Dermis blood vessel endothelial cell (primary cell): ENCODE measurements at regions not wholly inside any gene's neighbourhood (a gene's known extent, or its start where the extent isn't known, plus 50 kb on each side); places are given as distances from the start of the nearest gene placed in this dataset.
"Not testable (repeated sequence)": the region's sequence is repeated elsewhere in the genome, so short reads cannot be mapped to it uniquely, and the experiment has no call there.

Source experiments
- DNase-seq: peaks from one replicate; pipeline ENCODE4 v3.0.0; 2010

DNA sequence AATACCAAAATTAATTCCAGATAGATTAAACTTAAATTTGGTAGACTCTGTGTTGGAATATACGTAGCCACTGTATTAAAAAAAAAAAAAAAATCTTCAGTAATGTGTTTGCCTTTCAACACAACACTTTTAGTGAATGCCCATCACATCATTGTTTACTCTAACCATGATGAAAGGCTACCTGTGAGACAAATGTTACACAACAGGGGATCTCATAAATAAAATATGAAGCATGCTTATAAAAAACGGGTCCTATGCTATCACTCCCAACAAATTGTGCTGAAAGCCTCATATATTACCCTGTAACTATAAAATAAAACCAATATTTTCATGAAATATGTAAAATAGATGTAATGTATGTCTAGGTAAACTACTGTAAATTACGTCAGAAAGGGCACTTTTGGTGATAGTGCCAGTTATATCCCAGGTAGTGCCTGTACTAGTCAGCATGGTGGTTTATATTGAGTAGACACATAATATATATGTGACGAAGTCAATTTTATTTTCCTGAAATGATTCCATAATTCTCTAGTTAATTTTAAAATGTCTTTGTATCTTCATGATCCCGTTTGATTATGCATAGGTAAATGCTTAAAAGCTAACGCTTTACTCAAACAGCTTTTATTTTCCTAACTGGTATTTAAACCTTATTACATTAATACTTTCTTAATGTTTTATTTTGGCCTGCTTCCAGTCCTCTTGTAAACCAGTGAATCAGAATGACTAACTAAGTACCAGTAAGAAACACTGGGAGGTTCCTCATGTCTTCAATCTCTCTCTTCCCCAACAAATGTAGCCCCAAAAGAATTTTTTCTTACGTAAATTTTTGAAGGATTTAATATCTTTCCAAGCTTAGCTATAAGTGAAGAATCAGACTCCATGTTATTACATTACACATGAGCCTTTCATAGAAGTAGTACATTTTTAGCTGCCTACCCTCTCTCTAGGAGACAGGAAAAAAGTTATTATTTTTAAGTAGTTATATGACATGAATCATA lies 420.3 kb downstream of the GABRG2 start:
- no peak for DNase-seq

DNA sequence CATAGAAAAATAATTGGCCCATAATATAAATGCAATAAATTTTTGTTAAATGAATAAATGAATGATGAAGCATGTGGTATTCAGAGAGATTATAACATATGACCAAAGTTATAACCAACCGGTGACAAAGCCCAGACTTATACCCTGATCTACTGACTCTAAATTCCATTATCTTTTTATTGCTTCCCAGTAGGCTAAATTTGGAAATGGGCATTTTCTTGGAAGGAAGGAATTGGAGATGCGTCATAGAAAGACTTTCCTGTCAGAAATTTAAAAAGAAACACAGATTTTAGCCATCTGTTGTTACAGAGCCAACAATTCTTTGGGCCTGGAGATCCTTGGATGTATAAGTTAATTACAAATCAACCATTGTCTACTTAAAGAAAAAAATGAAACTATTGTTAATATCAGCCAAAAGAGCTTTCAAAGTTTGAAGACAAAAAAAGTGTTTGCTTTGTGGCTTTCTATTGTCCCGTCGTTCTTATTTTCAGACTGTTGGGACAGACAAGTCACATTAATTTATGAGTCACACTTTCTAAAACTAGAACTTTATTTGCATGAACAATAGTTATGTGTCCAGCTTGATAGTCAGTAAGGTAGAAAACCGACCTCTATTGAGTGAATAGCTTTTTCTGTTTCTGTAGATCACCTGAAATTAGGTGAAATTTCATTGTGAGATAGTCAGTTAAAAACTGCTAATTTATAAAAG lies 428.7 kb downstream of the GABRG2 start:
- DNase-seq, result no peak

DNA sequence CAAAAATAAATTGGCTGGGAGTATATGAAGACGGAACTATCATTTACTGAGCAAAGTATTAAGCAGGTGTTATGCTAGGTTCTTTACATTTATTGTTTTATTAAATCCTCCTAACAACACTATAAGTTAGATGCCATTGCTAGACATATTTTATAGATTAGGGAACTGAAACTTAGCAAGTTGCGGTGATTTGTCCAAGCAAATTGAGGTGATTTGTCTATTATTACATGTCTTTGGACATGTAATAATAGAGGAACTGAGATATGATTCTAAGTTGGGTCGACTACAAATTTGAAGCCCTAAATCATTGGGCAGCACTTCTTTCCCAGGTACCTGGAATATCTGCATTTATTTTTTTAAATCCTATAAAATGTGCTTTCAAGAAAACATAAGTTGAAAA lies 429.9 kb downstream of the GABRG2 start:
- DNase-seq, result no peak

DNA sequence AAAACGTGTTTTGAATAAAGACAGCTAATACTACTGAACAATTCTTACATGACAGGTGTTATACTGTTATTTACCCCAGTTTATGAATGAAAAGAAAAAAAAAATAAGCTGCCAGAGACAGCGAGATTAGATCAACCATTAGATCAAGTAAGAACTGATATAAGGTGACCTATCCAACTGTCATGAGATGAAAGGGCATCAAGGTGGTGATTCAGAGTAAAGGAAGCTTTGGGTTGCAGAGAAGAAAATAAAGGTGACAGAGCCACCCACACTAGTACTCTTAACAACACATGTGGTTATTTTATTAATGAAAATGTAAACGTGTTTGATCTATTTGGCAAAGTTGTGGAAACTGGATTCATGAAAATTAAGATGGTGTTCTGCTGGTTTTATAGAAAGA lies 435.2 kb downstream of the GABRG2 start:
- no peak for DNase-seq

DNA sequence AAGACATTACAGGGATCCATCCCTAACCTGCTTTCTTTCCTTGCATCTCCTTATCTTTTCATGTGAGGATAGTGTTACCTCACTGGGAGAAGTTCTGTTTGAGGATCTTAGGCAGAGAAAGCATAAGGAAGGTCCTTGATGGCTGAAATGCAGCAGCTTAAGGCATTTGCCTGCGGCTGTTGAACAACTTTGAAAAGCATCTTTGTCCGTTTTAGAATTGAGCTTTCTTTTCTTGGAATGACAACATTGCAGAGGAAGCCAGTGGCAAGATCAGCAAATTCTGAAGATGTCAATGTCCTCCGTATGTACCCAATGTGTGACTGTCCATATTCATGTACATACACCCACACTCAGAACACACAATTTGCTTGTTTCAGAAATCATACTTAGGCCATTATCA lies 436.2 kb downstream of the GABRG2 start:
- DNase-seq, result no peak

DNA sequence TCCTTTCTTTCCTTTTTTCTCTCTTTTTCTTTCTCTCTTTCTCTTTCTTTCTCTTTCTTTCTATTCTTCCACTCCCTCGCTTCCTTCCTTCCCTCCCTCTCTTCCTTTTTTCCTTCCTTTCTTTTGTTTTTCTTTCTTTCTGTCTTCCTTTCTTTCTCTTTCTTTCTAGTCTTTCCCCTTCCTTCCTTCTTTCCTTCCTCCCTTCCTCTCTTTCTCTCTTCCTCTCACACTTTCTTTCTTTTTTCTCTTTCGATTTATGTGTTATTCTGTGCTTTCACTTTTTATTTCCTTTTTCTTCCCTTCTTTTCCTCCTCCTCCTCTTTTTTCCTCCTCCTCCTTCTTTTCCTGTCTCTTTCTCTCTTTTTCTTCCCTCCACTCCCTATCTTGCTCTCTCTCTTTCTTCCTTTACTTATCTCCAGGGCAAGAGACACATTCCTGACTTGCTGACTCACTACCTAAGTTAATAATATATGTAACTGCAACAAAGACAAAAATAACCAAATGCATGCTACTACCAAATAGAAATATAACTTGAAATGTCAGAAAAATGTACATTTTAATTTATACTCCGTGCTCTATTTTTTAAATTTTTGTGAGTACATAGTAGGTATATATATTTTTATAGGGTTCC lies 445.5 kb downstream of the GABRG2 start:
- DNase-seq, result no peak

DNA sequence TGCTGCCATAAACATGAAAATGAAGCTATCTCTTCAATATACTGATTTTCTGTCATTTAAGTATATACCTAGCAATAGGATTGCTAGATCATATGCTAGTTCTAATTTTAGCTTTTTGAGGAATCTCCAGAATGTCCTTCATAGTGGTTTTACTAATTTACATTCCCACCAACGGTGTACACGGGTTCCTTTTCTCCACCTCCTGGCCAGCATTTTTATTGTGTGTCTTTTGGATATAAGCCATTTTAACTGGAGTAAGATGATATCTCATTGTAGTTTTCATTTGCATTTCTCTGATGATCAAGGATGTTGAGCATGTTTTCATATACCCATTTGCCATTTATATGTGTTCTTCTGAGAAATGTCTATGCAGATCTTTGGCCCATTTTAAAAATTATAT lies 446.5 kb downstream of the GABRG2 start:
- DNase-seq, result no peak

- DNase-seq, result no peak
These were observed 453.3 kb downstream of the GABRG2 start for GRCh38 chr5:162520878-162521277.

DNA sequence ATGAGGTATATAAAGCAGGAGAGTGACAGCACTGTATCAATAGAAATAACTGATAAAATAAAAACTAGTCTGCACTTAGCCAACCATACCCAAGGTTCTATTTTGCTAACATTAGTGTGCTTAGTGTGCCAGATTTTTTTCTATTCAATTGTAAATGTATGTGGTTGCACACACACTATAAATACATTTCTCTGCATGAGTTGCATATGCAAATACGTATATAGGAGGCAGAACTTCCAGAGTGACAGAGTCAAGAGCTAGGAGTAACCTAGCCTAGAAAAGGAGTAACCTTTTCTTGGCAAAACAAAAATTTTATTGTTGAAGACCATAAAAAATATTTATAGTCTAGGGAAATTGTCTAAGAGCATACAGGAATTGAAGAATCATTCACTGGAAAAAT lies 461.6 kb downstream of the GABRG2 start:
- DNase-seq, result no peak

DNA sequence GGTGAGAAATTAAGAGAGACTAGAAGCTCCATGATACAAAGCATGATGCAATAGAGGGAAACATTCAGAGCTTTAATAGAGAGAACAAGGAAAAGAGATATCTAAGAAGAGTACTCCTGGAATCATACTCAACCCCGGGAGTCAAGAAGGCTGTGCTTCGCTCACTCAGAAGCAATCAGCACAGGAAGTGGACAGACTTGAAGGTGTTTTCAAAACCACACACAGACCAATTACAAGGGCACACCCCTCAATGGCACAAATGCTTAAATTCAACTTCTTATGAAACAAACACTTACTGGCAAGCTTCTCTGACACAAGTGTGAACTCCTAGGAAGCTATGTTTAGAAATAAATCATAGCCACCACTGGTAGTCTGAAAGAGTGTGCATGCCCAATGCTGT lies 462.3 kb downstream of the GABRG2 start:
- DNase-seq, result no peak

DNA sequence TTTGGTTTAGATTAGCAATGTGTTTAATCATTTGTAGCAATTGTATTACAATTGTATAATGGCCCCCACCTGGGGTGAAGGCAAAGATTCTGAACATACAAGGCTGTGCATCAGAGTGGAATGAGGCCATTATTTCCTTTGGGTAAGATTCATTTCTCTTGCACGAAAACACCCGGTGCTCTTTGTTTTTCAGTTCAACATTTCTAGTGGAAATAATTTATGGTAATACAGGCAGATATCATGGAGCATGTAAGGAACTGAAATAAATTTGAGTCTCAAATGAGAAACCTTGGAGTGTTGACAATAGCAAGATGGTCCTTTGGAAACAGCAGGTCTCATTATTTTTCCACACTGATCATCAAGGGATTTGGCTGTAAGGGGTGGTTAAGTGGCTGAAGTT lies 475.9 kb downstream of the GABRG2 start:
- no peak for DNase-seq

DNA sequence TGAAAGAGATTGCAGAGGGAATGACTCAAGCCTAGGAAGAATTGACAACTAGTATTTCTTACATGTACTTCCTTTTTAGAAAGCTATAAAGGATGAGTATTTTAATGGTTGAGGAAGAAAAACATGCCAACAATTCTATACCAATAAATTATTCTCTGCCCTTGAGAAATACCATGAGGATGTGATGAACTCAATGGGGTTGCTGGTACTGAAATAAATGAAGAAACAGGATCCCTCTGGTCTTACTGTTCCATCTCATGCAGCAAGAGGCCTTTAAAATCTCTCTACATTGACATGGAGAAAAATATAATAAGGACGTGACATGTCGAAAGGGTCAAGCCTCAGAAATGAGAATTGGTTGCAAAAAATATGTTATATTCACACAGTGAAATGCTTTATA lies 477.3 kb downstream of the GABRG2 start:
- no peak for DNase-seq

DNA sequence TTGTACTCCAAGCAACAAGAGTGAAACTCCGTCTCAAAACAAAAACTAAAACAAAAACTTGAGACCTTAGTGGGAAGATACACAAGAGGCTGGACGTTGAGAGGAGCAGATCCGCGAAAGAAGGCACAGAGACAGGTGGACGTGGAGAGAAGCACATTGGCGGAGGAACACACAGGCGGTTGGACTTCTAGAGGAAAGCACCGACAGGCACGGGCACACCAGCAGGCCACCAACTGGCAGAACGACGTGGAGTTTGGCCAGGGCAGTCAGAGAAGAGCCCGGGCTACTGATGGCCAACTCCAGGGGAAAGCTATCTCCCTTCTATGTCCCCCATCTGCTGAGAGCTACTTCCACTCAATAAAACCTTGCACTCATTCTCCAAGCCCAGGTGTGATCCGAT lies 482.7 kb downstream of the GABRG2 start:
- no peak for DNase-seq

- DNase-seq, result no peak
These were observed 490.5 kb downstream of the GABRG2 start for GRCh38 chr5:162558120-162558519.

GRCh38 chr5:162567644-162568043 lies 500.1 kb downstream of the GABRG2 start:
- DNase-seq, result no peak

DNA sequence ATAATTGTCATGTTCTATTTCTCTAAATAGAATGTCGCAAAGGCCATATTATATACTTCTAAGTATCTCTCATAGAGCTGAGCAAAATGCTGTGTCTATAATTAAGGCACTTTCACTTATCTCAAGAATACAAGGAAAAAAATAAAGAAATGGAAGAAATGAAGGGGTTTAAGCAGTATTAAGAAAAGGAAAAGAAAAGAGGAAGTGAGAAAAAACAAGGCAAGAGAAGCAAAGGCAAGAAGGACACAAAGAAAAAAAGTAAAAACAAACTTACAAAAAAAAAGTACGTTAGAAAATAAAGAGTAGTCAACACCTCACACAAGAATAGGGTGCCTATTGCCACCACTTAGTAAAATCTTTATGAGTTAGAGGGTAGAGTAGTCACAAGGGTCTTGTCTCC lies 506.2 kb downstream of the GABRG2 start:
- DNase-seq, result no peak

DNA sequence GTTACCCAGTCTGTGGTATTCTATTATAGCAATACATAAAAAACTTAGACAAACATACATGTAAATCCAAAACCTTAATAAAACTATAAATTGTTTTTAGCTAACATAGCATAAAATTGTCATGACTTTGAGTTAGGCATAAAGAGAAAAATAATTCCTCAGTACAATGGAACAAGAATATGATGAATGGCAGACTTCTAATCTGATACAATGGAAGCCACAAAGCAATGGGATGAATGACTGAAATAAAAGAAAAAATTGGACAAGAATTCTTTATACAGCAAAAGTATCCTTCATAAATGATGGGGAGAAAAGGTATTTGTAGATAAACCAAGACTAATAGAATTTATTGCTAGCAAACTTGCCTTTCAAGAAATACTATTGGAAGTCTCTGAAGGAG lies 524.2 kb downstream of the GABRG2 start:
- no peak for DNase-seq

DNA sequence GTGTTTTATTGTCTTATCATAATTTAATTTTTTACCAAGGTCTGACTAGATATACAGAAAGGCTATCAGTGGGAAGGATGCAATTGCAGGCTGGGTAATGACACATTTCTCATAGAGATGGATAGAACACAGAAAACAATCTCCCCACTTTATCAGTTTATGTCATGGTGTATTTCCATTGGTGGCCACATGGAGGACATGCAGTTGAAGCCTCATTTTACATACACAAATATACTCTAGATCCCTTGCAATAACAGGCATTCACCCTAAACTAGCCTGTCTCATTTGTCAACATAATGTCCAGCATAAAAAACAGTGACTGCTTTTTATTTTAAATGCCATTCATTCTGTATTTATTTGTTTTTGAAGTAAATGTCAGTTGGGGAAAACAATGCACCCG lies 526.3 kb downstream of the GABRG2 start:
- DNase-seq, result no peak

GRCh38 chr5:162603443-162604070 lies 536.0 kb downstream of the GABRG2 start:
- no peak for DNase-seq

GRCh38 chr5:162607879-162608278 lies 540.3 kb downstream of the GABRG2 start:
- DNase-seq, result no peak

GRCh38 chr5:162621726-162622263 lies 554.2 kb downstream of the GABRG2 start:
- DNase-seq, result not testable (repeated sequence)

DNA sequence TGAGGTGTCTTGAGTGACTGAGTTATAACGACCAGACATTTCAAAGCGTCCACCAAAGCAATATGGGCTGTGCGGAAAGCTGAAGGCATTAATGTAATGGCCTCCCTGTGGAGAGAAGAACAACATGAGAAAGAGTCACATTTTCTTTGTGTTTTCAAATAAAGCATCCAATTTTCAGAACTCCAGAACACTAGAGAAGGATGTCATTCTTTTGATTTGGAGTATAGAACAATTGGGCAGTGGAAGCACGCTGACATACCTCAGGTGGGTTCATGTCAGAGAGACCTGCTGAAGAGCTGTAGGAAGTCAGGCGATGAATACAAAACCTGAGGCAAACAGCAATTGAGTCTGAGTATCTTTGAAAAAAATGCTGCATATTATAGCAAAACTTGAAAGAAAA lies 556.5 kb downstream of the GABRG2 start:
- DNase-seq, result no peak

DNA sequence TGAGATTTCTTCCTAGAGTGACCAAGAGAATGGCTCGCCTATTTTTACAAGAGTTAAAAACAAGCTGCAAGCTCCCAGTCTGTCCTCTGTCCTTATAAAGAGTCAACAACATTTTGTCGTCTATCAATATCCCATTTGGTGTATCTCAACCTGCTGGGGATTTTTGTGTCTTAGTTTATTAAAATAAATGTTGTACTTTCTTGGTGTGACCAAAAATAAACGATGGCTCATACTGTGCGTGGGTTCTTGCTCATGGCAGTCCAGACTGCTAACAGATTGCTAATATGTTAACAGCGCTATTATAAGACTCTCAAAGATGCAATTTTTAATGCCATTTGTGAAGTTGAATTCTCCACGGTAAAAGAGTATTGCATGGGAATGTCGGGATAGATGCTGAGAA lies 569.9 kb downstream of the GABRG2 start:
- no peak for DNase-seq
